Transverse colon (tissue), 4 donors: ENCODE measurements at regions not wholly inside any gene's neighbourhood (a gene's known extent, or its start where the extent isn't known, plus 50 kb on each side); places are given as distances from the start of the nearest gene placed in this dataset.

Source experiments
- DNase-seq: peaks from one replicate; pipeline ENCODE4 v3.0.0-alpha.2; 2019
- H3K27ac ChIP-seq, 4 donors: fragments of 200-600 bp; sonication (generic); 2 replicates each; pipeline ENCODE4 v1.5.1; 2016 to 2018; ENCODE audit warnings: inconsistent platforms in 4 of 4
- H3K27me3 ChIP-seq: fragments of 200-600 bp; sonication (generic); 2 replicates; pipeline ENCODE4 v1.5.1; 2017; ENCODE audit warnings: inconsistent platforms
- H3K36me3 ChIP-seq, 4 donors: fragments of 200-600 bp; sonication (generic); 2 replicates each; pipeline ENCODE4 v1.5.1; 2017 to 2019; ENCODE audit warnings: inconsistent platforms in 4 of 4
- H3K4me1 ChIP-seq, 4 donors: fragments of 200-600 bp; sonication (generic); 2 replicates each; pipeline ENCODE4 v1.5.1; 2017 to 2020; ENCODE audit warnings: inconsistent platforms in 4 of 4
- H3K4me3 ChIP-seq, 4 donors: fragments of 200-600 bp; sonication (generic); 1 replicate in 1 of 4; 2 replicates in 3 of 4; pipeline versions ENCODE4 v1.5.1 to v1.6.1; 2017 to 2019; ENCODE audit warnings: inconsistent platforms in 4 of 4
- H3K9me3 ChIP-seq, 2 donors: fragments of 200-600 bp; sonication (generic); 2 replicates each; pipeline ENCODE4 v1.5.1; 2017 to 2019; ENCODE audit warnings: inconsistent platforms in 2 of 2
- EP300 ChIP-seq: sonication (generic); formaldehyde crosslinking; IDR thresholded peaks from one replicate; pipeline ENCODE4 v1.6.1; 2017; ENCODE audit warnings: antibody characterized with exemption, low read depth
- POLR2A ChIP-seq: fragments of 450-650 bp; IDR thresholded peaks from one replicate; pipeline ENCODE4 v1.6.1; 2016; ENCODE audit warnings: antibody characterized with exemption, mild to moderate bottlenecking, moderate library complexity
- POLR2AphosphoS5 ChIP-seq, 3 donors: sonication (generic); formaldehyde crosslinking; IDR thresholded peaks; one replicate each; pipeline ENCODE4 v1.6.1; 2016; ENCODE audit warnings: antibody characterized with exemption in 3 of 3
- WGBS, 2 donors: methylation state at CpG; one replicate each; pipeline ENCODE4 v1.1.5; 2018; ENCODE audit warnings: low coverage in 1 of 2; 5-methylcytosine and 5-hydroxymethylcytosine counted together
- in situ Hi-C, 4 donors: fragments of 200-750 bp; cut with MboI; loops; one replicate each; pipeline versions ENCODE4 v1.15.0 to v1.15.1; 2017; ENCODE audit warnings: low sequenced_read_pairs in 3 of 4, low pct_ligation_motif_present in 1 of 4, low pct_unique_long_range_greater_than_20kb in 1 of 4
- intact Hi-C: fragments of 100-400 bp; cut with DNase I; formaldehyde crosslinking; loops from one replicate; pipeline ENCODE4 v1.15.1; 2023; ENCODE audit warnings: low total_unique reads
- TF ChIP-seq, protein P1 (sequence below), 5 experiments: fragments of 200-600 bp in 3 of 5; fragments of 450-650 bp in 2 of 5; sonication (generic) in 3 of 5; IDR thresholded peaks; 1 replicate in 2 of 5; 2 replicates in 3 of 5; pipeline ENCODE4 v1.5.1; 2016 to 2017; ENCODE audit warnings: antibody characterized with exemption in 5 of 5, inconsistent platforms in 3 of 5, mild to moderate bottlenecking in 2 of 5, moderate library complexity in 1 of 5

GRCh38 chr2:47309472-47309951, 59.6 kb upstream of the EPCAM start:
- peaks cover 28 to 55% (median 36%) of the 10 kb centered on the region in 4 donors for H3K4me1 ChIP-seq
- TF ChIP-seq, protein P1, sequence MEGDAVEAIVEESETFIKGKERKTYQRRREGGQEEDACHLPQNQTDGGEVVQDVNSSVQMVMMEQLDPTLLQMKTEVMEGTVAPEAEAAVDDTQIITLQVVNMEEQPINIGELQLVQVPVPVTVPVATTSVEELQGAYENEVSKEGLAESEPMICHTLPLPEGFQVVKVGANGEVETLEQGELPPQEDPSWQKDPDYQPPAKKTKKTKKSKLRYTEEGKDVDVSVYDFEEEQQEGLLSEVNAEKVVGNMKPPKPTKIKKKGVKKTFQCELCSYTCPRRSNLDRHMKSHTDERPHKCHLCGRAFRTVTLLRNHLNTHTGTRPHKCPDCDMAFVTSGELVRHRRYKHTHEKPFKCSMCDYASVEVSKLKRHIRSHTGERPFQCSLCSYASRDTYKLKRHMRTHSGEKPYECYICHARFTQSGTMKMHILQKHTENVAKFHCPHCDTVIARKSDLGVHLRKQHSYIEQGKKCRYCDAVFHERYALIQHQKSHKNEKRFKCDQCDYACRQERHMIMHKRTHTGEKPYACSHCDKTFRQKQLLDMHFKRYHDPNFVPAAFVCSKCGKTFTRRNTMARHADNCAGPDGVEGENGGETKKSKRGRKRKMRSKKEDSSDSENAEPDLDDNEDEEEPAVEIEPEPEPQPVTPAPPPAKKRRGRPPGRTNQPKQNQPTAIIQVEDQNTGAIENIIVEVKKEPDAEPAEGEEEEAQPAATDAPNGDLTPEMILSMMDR (IDR thresholded peaks at IDR 0.05), result no peak
- TF ChIP-seq EP300 (no peak), POLR2A (no peak), POLR2AphosphoS5 (IDR thresholded peaks at IDR 0.05) (peak in 1 of 3 donors; percentile 5)
- WGBS, 2 donors, result 41 to 76% methylated on average over 3 to 5 of the region's 5 CpGs
- peak; percentile 54 for DNase-seq
- in situ Hi-C loops, result no loop called here
- H3K4me3 ChIP-seq, result no peak overlapping the region
- H3K27me3 ChIP-seq, result no peaks in the 10 kb centered on the region
- H3K27ac ChIP-seq, result peak overlapping the region; percentile 77 to 86 (median 81)
- H3K9me3 ChIP-seq, result no peaks in the 10 kb centered on the region
- no peaks in the 10 kb centered on the region for H3K36me3 ChIP-seq
- intact Hi-C loops, result no loop called here

DNA sequence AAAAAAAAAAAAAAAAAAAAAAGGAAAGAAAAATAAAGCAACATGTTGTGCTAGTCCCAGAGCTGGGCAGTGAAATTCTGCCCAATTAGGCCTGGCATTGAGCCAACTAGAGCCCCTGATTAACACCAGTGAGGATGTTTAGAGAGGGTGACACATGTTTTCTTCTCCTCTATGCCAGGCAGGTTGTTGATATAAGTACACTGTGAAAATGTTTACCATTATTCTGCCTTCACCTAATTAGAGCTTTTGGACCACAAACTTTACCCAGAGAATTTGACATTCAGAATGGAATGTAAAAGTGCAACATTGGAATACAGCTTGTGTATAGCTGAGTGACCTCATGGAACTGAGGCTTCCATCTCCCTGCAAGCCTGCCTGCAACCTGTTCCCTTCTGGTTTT, 62.0 kb upstream of the EPCAM start:
- in situ Hi-C loops, result no loop called here

DNA sequence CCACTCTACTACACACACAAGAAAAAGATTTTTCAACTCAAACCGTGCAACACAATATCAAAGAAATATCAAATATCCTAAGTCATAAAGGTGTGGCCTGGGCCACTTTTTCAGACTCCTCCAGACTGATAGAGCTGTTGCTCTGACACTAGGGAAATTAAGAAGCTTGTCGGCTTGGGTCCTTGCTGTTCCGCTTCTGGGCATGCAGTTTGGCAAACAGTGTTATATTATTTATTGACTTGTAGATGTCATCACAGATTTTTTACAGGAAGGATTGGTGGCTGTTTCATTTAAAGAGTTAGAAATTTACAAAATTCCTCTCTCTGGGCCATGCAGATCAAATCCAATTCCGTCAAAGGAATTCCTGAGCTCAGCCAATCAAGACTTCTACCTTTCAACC, 64.5 kb upstream of the EPCAM start:
- H3K27me3 ChIP-seq, result no peaks in the 10 kb centered on the region
- H3K4me1 ChIP-seq, result peaks cover 8 to 33% (median 18%) of the 10 kb centered on the region in 4 donors
- 84 to 85% methylated on average over 2 to 4 of the region's 4 CpGs for WGBS, 2 donors
- no peak overlapping the region for H3K4me3 ChIP-seq
- H3K9me3 ChIP-seq, result no peaks in the 10 kb centered on the region
- no peak for TF ChIP-seq EP300
- TF ChIP-seq, protein P1 (IDR thresholded peaks at IDR 0.05), result no peak
- no peak for TF ChIP-seq POLR2AphosphoS5 (IDR thresholded peaks at IDR 0.05)
- TF ChIP-seq POLR2A, result no peak
- H3K27ac ChIP-seq, result no peak overlapping the region
- in situ Hi-C loops (no loop called here), intact Hi-C loops (no loop called here)
- no peaks in the 10 kb centered on the region for H3K36me3 ChIP-seq
- no peak for DNase-seq

More for the DNA sequence above, 62.0 kb upstream of the EPCAM start:
- Histone ChIP-seq H3K4me3 (no peak overlapping the region), H3K27ac (no peak overlapping the region), H3K4me1 (peaks cover 22 to 48% (median 37%) of the 10 kb centered on the region in 4 donors), H3K36me3 (no peaks in the 10 kb centered on the region), H3K9me3 (no peaks in the 10 kb centered on the region), H3K27me3 (no peaks in the 10 kb centered on the region)
- intact Hi-C loops, result no loop called here
- DNase-seq, result no peak
- no peak for TF ChIP-seq EP300
- TF ChIP-seq, protein P1 (IDR thresholded peaks at IDR 0.05), result no peak
- TF ChIP-seq POLR2A, result no peak
- TF ChIP-seq POLR2AphosphoS5 (IDR thresholded peaks at IDR 0.05), result no peak

GRCh38 chr2:47303341-47304148, 65.6 kb upstream of the EPCAM start:
- in situ Hi-C loops, result no loop called here
- peaks cover 0 to 24% (median 8%) of the 10 kb centered on the region in 4 donors for H3K4me1 ChIP-seq
- H3K27me3 ChIP-seq, result no peaks in the 10 kb centered on the region
- no peak overlapping the region for H3K4me3 ChIP-seq
- H3K36me3 ChIP-seq, result no peaks in the 10 kb centered on the region
- TF ChIP-seq, protein P1 (IDR thresholded peaks at IDR 0.05), result no peak
- peak overlapping the region in 2 of 4 donors; percentile 34 to 39 for H3K27ac ChIP-seq
- no peaks in the 10 kb centered on the region for H3K9me3 ChIP-seq
- 30 to 50% methylated on average over 3 of the region's 3 CpGs for WGBS, 2 donors
- DNase-seq, result no peak
- intact Hi-C loops, result no loop called here
